H9 (cell line): ENCODE measurements at regions not wholly inside any gene's neighbourhood (a gene's known extent, or its start where the extent isn't known, plus 50 kb on each side); places are given as distances from the start of the nearest gene placed in this dataset.

Experiments used
- DNase-seq: peaks from one replicate; pipeline ENCODE4 v3.0.0-alpha.2; 2017
- H2AFZ ChIP-seq: one replicate; pipeline ENCODE4 v1.6.1; 2013; ENCODE audit warnings: mild to moderate bottlenecking, low read length, control low read depth, moderate library complexity
- H2AK5ac ChIP-seq: 2 replicates; pipeline ENCODE4 v1.6.1; 2013; ENCODE audit warnings: low read length, control low read depth, mixed read lengths; ENCODE audit not compliant: insufficient read length
- H2BK120ac ChIP-seq: one replicate; pipeline ENCODE4 v1.6.1; 2013; ENCODE audit warnings: low read depth, mild to moderate bottlenecking, low read length, control low read depth, inconsistent platforms; ENCODE audit not compliant: poor library complexity, severe bottlenecking
- H2BK12ac ChIP-seq: 2 replicates; pipeline ENCODE4 v1.6.1; 2013; ENCODE audit warnings: low read length, control low read depth, mixed read lengths, low read depth; ENCODE audit not compliant: insufficient read length
- H2BK15ac ChIP-seq: 2 replicates; pipeline ENCODE4 v1.6.1; 2013; ENCODE audit warnings: low read depth, low read length, control low read depth
- H2BK20ac ChIP-seq: one replicate; pipeline ENCODE4 v1.6.1; 2013; ENCODE audit warnings: low read depth, mild to moderate bottlenecking, low read length, control low read depth, inconsistent platforms; ENCODE audit not compliant: poor library complexity, severe bottlenecking
- H2BK5ac ChIP-seq: 2 replicates; pipeline ENCODE4 v1.6.1; 2013; ENCODE audit warnings: low read length, control low read depth, mixed read lengths; ENCODE audit not compliant: insufficient read length
- H3K14ac ChIP-seq: 2 replicates; pipeline ENCODE4 v1.6.1; 2013; ENCODE audit warnings: low read length, control low read depth; ENCODE audit not compliant: insufficient read depth
- H3K18ac ChIP-seq: 2 replicates; pipeline ENCODE4 v1.6.1; 2013; ENCODE audit warnings: low read depth, mild to moderate bottlenecking, mixed read lengths, low read length, control low read depth; ENCODE audit not compliant: insufficient read length
- H3K23ac ChIP-seq: 2 replicates; pipeline ENCODE4 v1.6.1; 2013; ENCODE audit warnings: low read length, control low read depth, mixed read lengths, low read depth; ENCODE audit not compliant: insufficient read length
- H3K23me2 ChIP-seq: 2 replicates; pipeline ENCODE4 v1.6.1; 2013; ENCODE audit warnings: low read depth, mild to moderate bottlenecking, mixed read lengths, low read length, control low read depth; ENCODE audit not compliant: insufficient read length, poor library complexity, severe bottlenecking
- H3K27ac ChIP-seq: 2 replicates; pipeline ENCODE4 v1.5.1; 2013; ENCODE audit warnings: low read length, control low read depth, mixed read lengths, low read depth; ENCODE audit not compliant: insufficient read length
- H3K27me3 ChIP-seq: 2 replicates; pipeline ENCODE4 v1.6.1; 2013; ENCODE audit warnings: low read length, control low read depth, inconsistent platforms; ENCODE audit not compliant: insufficient read depth
- H3K4ac ChIP-seq: 2 replicates; pipeline ENCODE4 v1.6.1; 2013; ENCODE audit warnings: low read depth, mild to moderate bottlenecking, control low read depth, inconsistent platforms, low read length, moderate library complexity
- H3K4me1 ChIP-seq: 2 replicates; pipeline ENCODE4 v1.6.1; 2013; ENCODE audit warnings: low read length, control low read depth, inconsistent platforms; ENCODE audit not compliant: insufficient read depth
- H3K4me2 ChIP-seq: 2 replicates; pipeline ENCODE4 v1.6.1; 2013; ENCODE audit warnings: low read length, control low read depth, mixed read lengths; ENCODE audit not compliant: insufficient read length, insufficient read depth
- H3K56ac ChIP-seq: 2 replicates; pipeline ENCODE4 v1.6.1; 2013; ENCODE audit warnings: low read depth, mild to moderate bottlenecking, mixed read lengths, low read length, control low read depth; ENCODE audit not compliant: insufficient read length
- H3K79me1 ChIP-seq: 2 replicates; pipeline ENCODE4 v1.6.1; 2013; ENCODE audit warnings: low read depth, mild to moderate bottlenecking, moderate library complexity, low read length, control low read depth, inconsistent platforms; ENCODE audit not compliant: insufficient read depth, poor library complexity, severe bottlenecking
- H3K79me2 ChIP-seq: 2 replicates; pipeline ENCODE4 v1.6.1; 2013; ENCODE audit warnings: low read length, control low read depth, inconsistent platforms; ENCODE audit not compliant: insufficient read depth
- H3K9ac ChIP-seq: 2 replicates; pipeline ENCODE4 v1.6.1; 2013; ENCODE audit warnings: low read length, control low read depth, mixed read lengths; ENCODE audit not compliant: insufficient read length; ENCODE audit errors: extremely low read depth
- H3K9me3 ChIP-seq: one replicate; pipeline ENCODE4 v1.6.1; 2013; ENCODE audit warnings: low read depth, low read length, inconsistent platforms; ENCODE audit not compliant: control insufficient read depth
- H3T11ph ChIP-seq: one replicate; pipeline ENCODE4 v1.6.1; 2013; ENCODE audit warnings: mild to moderate bottlenecking, low read length, control low read depth, inconsistent platforms
- H4K20me1 ChIP-seq: one replicate; pipeline ENCODE4 v1.6.1; 2013; ENCODE audit not compliant: control insufficient read depth, insufficient read length, insufficient read depth
- H4K5ac ChIP-seq: 2 replicates; pipeline ENCODE4 v1.6.1; 2013; ENCODE audit warnings: low read depth, mild to moderate bottlenecking, mixed read lengths, low read length, control low read depth; ENCODE audit not compliant: insufficient read length
- H4K8ac ChIP-seq: replicated peaks from 2 replicates; pipeline ENCODE4 v1.6.1; 2013; ENCODE audit warnings: low read length, control low read depth, mixed read lengths, low read depth; ENCODE audit not compliant: insufficient read length
- H4K91ac ChIP-seq: 2 replicates; pipeline ENCODE4 v1.6.1; 2013; ENCODE audit warnings: low read depth, mild to moderate bottlenecking, moderate library complexity, mixed read lengths, low read length, control low read depth; ENCODE audit not compliant: insufficient read length
- H3K27ac Mint-ChIP-seq, 3 experiments: 2 replicates in 2 of 3; 3 replicates in 1 of 3; pipeline ENCODE4 v1.8.0; 2020 to 2021; ENCODE audit warnings: mixed read lengths in 3 of 3, mild to moderate bottlenecking in 1 of 3, moderate library complexity in 1 of 3
- H3K27me3 Mint-ChIP-seq: 2 replicates; pipeline ENCODE4 v1.8.0; 2021; ENCODE audit warnings: low read depth, mild to moderate bottlenecking, moderate library complexity, mixed read lengths
- H3K36me3 Mint-ChIP-seq, 3 experiments: 2 replicates in 2 of 3; 3 replicates in 1 of 3; pipeline ENCODE4 v1.8.0; 2020 to 2021; ENCODE audit warnings: low read depth in 3 of 3, mixed read lengths in 3 of 3; ENCODE audit not compliant: insufficient read depth in 1 of 3
- H3K4me1 Mint-ChIP-seq, 2 experiments: 2 replicates each; pipeline ENCODE4 v1.8.0; 2020; ENCODE audit warnings: mixed read lengths in 2 of 2
- H3K4me3 Mint-ChIP-seq, 2 experiments: 2 replicates in 1 of 2; 3 replicates in 1 of 2; pipeline ENCODE4 v1.8.0; 2020 to 2021; ENCODE audit warnings: mild to moderate bottlenecking in 2 of 2, mixed read lengths in 2 of 2, moderate library complexity in 1 of 2
- H3K9me3 Mint-ChIP-seq, 2 experiments: 2 replicates in 1 of 2; 3 replicates in 1 of 2; pipeline ENCODE4 v1.8.0; 2020; ENCODE audit warnings: mild to moderate bottlenecking in 2 of 2, mixed read lengths in 2 of 2, moderate library complexity in 1 of 2
- CTCF ChIP-seq: fragments of 200-600 bp; sonication (generic); conservative IDR thresholded peaks from 3 replicates; pipeline ENCODE4 v1.8.0; 2021; ENCODE audit warnings: antibody characterized with exemption, mild to moderate bottlenecking
- WGBS: extraction: QIAGEN DNeasy Blood & Tissue Kit; methylation state at CpG from one replicate; pipeline ENCODE4 v1.1.7; 2013; ENCODE audit warnings: missing lambda C conversion rate, low lambda C conversion rate, mixed read lengths; ENCODE audit not compliant: insufficient read length; ENCODE audit errors: extremely low coverage; 5-methylcytosine and 5-hydroxymethylcytosine counted together

DNA sequence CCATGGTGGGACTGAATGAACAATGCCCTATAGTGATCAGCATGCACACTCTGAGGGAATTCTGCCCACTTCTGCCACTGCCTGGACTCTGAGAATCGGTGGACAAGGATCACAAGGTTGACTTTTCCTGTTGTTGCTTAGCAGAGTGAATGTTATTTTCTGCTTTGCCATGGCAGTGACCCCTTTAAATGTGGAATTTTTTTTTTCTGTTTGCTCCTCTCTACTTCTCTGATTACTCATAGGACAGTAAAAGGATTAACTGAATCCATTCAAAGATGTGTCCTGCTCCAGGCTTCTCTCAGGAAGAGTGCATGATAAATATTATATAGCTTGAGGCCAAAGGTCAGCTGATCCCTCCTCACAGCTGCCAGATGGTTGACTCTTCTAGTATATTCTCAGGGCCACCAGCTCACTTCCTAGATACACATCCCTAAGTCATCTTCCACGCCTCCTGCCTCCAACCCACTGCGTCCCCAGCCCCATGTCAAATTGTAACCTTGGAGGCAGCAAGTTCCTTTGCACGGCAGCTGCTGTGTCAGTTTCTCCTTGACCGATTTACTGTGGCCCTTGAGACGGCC is 74.0 kb upstream of the RALGPS2 start:
- H3K36me3 Mint-ChIP-seq, result no peaks in the 10 kb centered on the region
- TF ChIP-seq CTCF, result no peak
- H3K27me3 Mint-ChIP-seq, result no peaks in the 10 kb centered on the region; the same call in none of the 2 replicates
- H4K91ac ChIP-seq, result no peak overlapping the region
- no peaks in the 10 kb centered on the region for H3K9me3 Mint-ChIP-seq
- H3K27me3 ChIP-seq, result no peaks in the 10 kb centered on the region; the same call in 1 of the 2 replicates
- no peak overlapping the region for H3K56ac ChIP-seq
- no peak overlapping the region for H3K14ac ChIP-seq
- no peaks in the 10 kb centered on the region for H3K4me1 ChIP-seq
- H2BK15ac ChIP-seq, result no peak overlapping the region
- no CpG with 5 or more reads among the region's 6 CpGs for WGBS
- H3K4me3 Mint-ChIP-seq, result no peak overlapping the region
- H3T11ph ChIP-seq, result no peak overlapping the region
- H2AFZ ChIP-seq, result no peak overlapping the region
- DNase-seq, result no peak
- H3K23me2 ChIP-seq, result no peaks in the 10 kb centered on the region
- H3K79me1 ChIP-seq, result no peaks in the 10 kb centered on the region
- H2BK120ac ChIP-seq, result no peak overlapping the region
- no peak overlapping the region for H3K23ac ChIP-seq
- H4K20me1 ChIP-seq, result peaks cover 2% of the 10 kb centered on the region
- H2BK20ac ChIP-seq, result no peak overlapping the region
- no peak overlapping the region for H3K9ac ChIP-seq
- no peak overlapping the region for H4K8ac ChIP-seq
- no peak overlapping the region for H2AK5ac ChIP-seq
- H3K27ac ChIP-seq, result no peak overlapping the region
- no peak overlapping the region for H2BK12ac ChIP-seq
- H3K79me2 ChIP-seq, result no peaks in the 10 kb centered on the region
- H3K27ac Mint-ChIP-seq, result no peak overlapping the region
- no peak overlapping the region for H3K4ac ChIP-seq
- peaks cover 6 to 9% of the 10 kb centered on the region in 2 experiments for H3K4me1 Mint-ChIP-seq
- no peak overlapping the region for H3K18ac ChIP-seq
- no peaks in the 10 kb centered on the region for H3K9me3 ChIP-seq
- H3K4me2 ChIP-seq, result no peak overlapping the region
- H2BK5ac ChIP-seq, result no peak overlapping the region
- no peak overlapping the region for H4K5ac ChIP-seq
